ENCODE measurements at regions not wholly inside any gene's neighbourhood (a gene's known extent, or its start where the extent isn't known, plus 50 kb on each side); places are given as distances from the start of the nearest gene placed in this dataset.

DNA sequence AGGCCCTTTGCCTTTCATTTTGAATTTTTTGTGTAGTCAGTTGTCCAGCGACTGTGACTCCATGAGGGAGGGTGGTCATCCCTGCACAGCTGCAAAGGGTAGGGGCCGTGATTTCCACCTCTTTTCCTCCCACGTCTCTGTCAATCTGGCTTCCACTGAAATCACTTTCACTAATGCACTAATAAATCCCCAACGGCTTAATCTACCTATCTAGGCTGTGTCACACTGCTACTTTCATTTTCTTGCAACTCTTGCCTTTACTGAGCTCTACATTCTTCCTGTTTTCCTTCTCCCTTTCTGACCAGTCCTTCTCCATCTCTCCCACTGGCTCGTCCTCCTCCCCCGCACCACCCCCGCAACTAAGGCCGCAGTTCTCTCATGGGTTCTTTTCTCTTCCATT is 212.3 kb upstream of the FOXN3 start:
- H3K79me2 ChIP-seq (ENCODE audit: control insufficient read depth, insufficient read depth, low read length, unreplicated experiment) = no peaks in the 10 kb centered on the region
- H3K4me1 ChIP-seq (ENCODE audit: control insufficient read depth, insufficient read depth, low read length, unreplicated experiment) = peaks cover 17% of the 10 kb centered on the region
- H3K27me3 ChIP-seq (ENCODE audit: insufficient read depth, low read length) = no peaks in the 10 kb centered on the region
- H3K4me3 ChIP-seq (ENCODE audit: low read depth, low read length) = no peak overlapping the region
- H3K27ac ChIP-seq (ENCODE audit: low read depth, low read length) = no peak overlapping the region
- no peaks in the 10 kb centered on the region for H3K36me3 ChIP-seq (ENCODE audit: insufficient read depth, low read length)
- no peak overlapping the region for H2AFZ ChIP-seq (ENCODE audit: low read length, unreplicated experiment)

GRCh38 chr14:89628521-89628920 is 211.5 kb upstream of the FOXN3 start:
- H3K4me3 ChIP-seq (ENCODE audit: low read depth, low read length) = no peak overlapping the region
- no peaks in the 10 kb centered on the region for H3K79me2 ChIP-seq (ENCODE audit: control insufficient read depth, insufficient read depth, low read length, unreplicated experiment)
- peaks cover 17% of the 10 kb centered on the region for H3K4me1 ChIP-seq (ENCODE audit: control insufficient read depth, insufficient read depth, low read length, unreplicated experiment)
- no peak overlapping the region for H3K27ac ChIP-seq (ENCODE audit: low read depth, low read length)
- H3K36me3 ChIP-seq (ENCODE audit: insufficient read depth, low read length) = no peaks in the 10 kb centered on the region
- no peak overlapping the region for H2AFZ ChIP-seq (ENCODE audit: low read length, unreplicated experiment)
- H3K27me3 ChIP-seq (ENCODE audit: insufficient read depth, low read length) = no peaks in the 10 kb centered on the region

GRCh38 chr14:89626233-89626806 is 209.3 kb upstream of the FOXN3 start:
- Histone ChIP-seq H3K27ac (ENCODE audit: low read depth, low read length) (no peak overlapping the region), H3K4me1 (ENCODE audit: control insufficient read depth, insufficient read depth, low read length, unreplicated experiment) (peaks cover 12% of the 10 kb centered on the region), H3K36me3 (ENCODE audit: insufficient read depth, low read length) (no peaks in the 10 kb centered on the region), H3K79me2 (ENCODE audit: control insufficient read depth, insufficient read depth, low read length, unreplicated experiment) (no peaks in the 10 kb centered on the region), H3K27me3 (ENCODE audit: insufficient read depth, low read length) (no peaks in the 10 kb centered on the region), H3K4me3 (ENCODE audit: low read depth, low read length) (no peak overlapping the region), H2AFZ (ENCODE audit: low read length, unreplicated experiment) (no peak overlapping the region)

GRCh38 chr14:89625731-89626232 is 208.7 kb upstream of the FOXN3 start:
- H3K4me1 ChIP-seq (ENCODE audit: control insufficient read depth, insufficient read depth, low read length, unreplicated experiment) = peaks cover 7% of the 10 kb centered on the region
- H3K27ac ChIP-seq (ENCODE audit: low read depth, low read length) = no peak overlapping the region
- H3K79me2 ChIP-seq (ENCODE audit: control insufficient read depth, insufficient read depth, low read length, unreplicated experiment) = no peaks in the 10 kb centered on the region
- H3K36me3 ChIP-seq (ENCODE audit: insufficient read depth, low read length) = no peaks in the 10 kb centered on the region
- no peak overlapping the region for H3K4me3 ChIP-seq (ENCODE audit: low read depth, low read length)
- no peak overlapping the region for H2AFZ ChIP-seq (ENCODE audit: low read length, unreplicated experiment)
- no peaks in the 10 kb centered on the region for H3K27me3 ChIP-seq (ENCODE audit: insufficient read depth, low read length)

- Histone ChIP-seq H3K79me2 (ENCODE audit: control insufficient read depth, insufficient read depth, low read length, unreplicated experiment) (no peaks in the 10 kb centered on the region), H3K27ac (ENCODE audit: low read depth, low read length) (no peak overlapping the region), H2AFZ (ENCODE audit: low read length, unreplicated experiment) (no peak overlapping the region), H3K27me3 (ENCODE audit: insufficient read depth, low read length) (no peaks in the 10 kb centered on the region), H3K4me3 (ENCODE audit: low read depth, low read length) (no peak overlapping the region), H3K4me1 (ENCODE audit: control insufficient read depth, insufficient read depth, low read length, unreplicated experiment) (peaks cover 2% of the 10 kb centered on the region), H3K36me3 (ENCODE audit: insufficient read depth, low read length) (no peaks in the 10 kb centered on the region)
Observed at GRCh38 chr14:89625244-89625713, 208.2 kb upstream of the FOXN3 start.

GRCh38 chr14:89624500-89625156 is 207.6 kb upstream of the FOXN3 start:
- Histone ChIP-seq H3K79me2 (ENCODE audit: control insufficient read depth, insufficient read depth, low read length, unreplicated experiment) (no peaks in the 10 kb centered on the region), H3K4me1 (ENCODE audit: control insufficient read depth, insufficient read depth, low read length, unreplicated experiment) (peaks cover 5% of the 10 kb centered on the region), H3K36me3 (ENCODE audit: insufficient read depth, low read length) (no peaks in the 10 kb centered on the region), H3K27ac (ENCODE audit: low read depth, low read length) (no peak overlapping the region), H3K4me3 (ENCODE audit: low read depth, low read length) (no peak overlapping the region), H2AFZ (ENCODE audit: low read length, unreplicated experiment) (no peak overlapping the region), H3K27me3 (ENCODE audit: insufficient read depth, low read length) (no peaks in the 10 kb centered on the region)

- Histone ChIP-seq H3K4me3 (ENCODE audit: low read depth, low read length) (no peak overlapping the region), H2AFZ (ENCODE audit: low read length, unreplicated experiment) (no peak overlapping the region), H3K36me3 (ENCODE audit: insufficient read depth, low read length) (no peaks in the 10 kb centered on the region), H3K79me2 (ENCODE audit: control insufficient read depth, insufficient read depth, low read length, unreplicated experiment) (peaks cover 10% of the 10 kb centered on the region), H3K4me1 (ENCODE audit: control insufficient read depth, insufficient read depth, low read length, unreplicated experiment) (peaks cover 9% of the 10 kb centered on the region), H3K27ac (ENCODE audit: low read depth, low read length) (no peak overlapping the region), H3K27me3 (ENCODE audit: insufficient read depth, low read length) (no peaks in the 10 kb centered on the region)
Observed at GRCh38 chr14:89621791-89622638, 205.0 kb upstream of the FOXN3 start.

DNA sequence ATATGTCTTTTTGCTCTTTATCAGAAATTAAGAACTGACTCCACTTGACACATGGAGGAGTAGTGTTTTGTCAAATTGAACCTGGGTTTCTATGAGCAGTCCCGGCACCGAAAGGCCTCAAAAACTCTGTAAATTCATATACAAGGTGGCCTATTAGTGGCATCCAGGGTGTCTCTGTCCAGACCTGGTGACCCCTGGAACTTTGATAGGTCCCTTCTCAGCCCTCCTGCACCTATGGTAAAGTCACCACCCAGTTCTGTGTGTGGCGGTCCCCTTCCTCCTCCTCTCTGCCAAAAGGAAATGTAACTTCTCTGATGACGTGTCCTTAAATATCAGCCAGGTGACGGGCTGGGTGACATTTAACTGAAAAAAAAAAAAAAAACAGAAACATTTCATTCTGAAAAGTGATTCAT is 204.0 kb upstream of the FOXN3 start:
- no peaks in the 10 kb centered on the region for H3K27me3 ChIP-seq (ENCODE audit: insufficient read depth, low read length)
- H2AFZ ChIP-seq (ENCODE audit: low read length, unreplicated experiment) = no peak overlapping the region
- H3K4me3 ChIP-seq (ENCODE audit: low read depth, low read length) = no peak overlapping the region
- H3K4me1 ChIP-seq (ENCODE audit: control insufficient read depth, insufficient read depth, low read length, unreplicated experiment) = peaks cover 15% of the 10 kb centered on the region
- peaks cover 19% of the 10 kb centered on the region for H3K79me2 ChIP-seq (ENCODE audit: control insufficient read depth, insufficient read depth, low read length, unreplicated experiment)
- no peak overlapping the region for H3K27ac ChIP-seq (ENCODE audit: low read depth, low read length)
- H3K36me3 ChIP-seq (ENCODE audit: insufficient read depth, low read length) = no peaks in the 10 kb centered on the region

DNA sequence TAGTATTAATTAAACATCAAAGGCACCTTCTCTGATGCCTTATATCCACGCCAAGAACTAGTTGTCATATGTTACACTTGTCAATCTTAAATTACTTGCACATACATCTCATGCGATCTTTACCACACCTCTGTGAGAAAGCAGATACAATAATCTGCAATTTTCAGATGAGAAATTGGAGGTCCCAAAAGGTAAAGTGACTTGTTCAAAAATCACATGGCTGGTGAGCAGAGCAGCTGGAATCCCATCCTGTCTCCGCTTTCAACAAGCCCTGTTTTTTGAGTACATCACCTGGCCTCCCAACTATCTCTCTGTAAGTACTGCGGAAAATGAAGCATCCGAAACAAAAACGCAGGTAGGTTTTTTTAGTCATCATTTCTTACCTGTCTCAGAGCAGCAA is 203.4 kb upstream of the FOXN3 start:
- Histone ChIP-seq H3K4me3 (ENCODE audit: low read depth, low read length) (no peak overlapping the region), H3K27me3 (ENCODE audit: insufficient read depth, low read length) (no peaks in the 10 kb centered on the region), H3K79me2 (ENCODE audit: control insufficient read depth, insufficient read depth, low read length, unreplicated experiment) (peaks cover 24% of the 10 kb centered on the region), H3K4me1 (ENCODE audit: control insufficient read depth, insufficient read depth, low read length, unreplicated experiment) (peaks cover 17% of the 10 kb centered on the region), H3K27ac (ENCODE audit: low read depth, low read length) (no peak overlapping the region), H3K36me3 (ENCODE audit: insufficient read depth, low read length) (no peaks in the 10 kb centered on the region), H2AFZ (ENCODE audit: low read length, unreplicated experiment) (peak overlapping the region; percentile 9)

GRCh38 chr14:89619596-89619995 is 202.6 kb upstream of the FOXN3 start:
- Histone ChIP-seq H3K4me3 (ENCODE audit: low read depth, low read length) (peak overlapping the region; percentile 86), H3K4me1 (ENCODE audit: control insufficient read depth, insufficient read depth, low read length, unreplicated experiment) (peaks cover 24% of the 10 kb centered on the region), H3K27ac (ENCODE audit: low read depth, low read length) (no peak overlapping the region; the same call in 1 of the 2 replicates), H3K27me3 (ENCODE audit: insufficient read depth, low read length) (no peaks in the 10 kb centered on the region), H2AFZ (ENCODE audit: low read length, unreplicated experiment) (peak overlapping the region; percentile 66), H3K79me2 (ENCODE audit: control insufficient read depth, insufficient read depth, low read length, unreplicated experiment) (peaks cover 31% of the 10 kb centered on the region), H3K36me3 (ENCODE audit: insufficient read depth, low read length) (no peaks in the 10 kb centered on the region)

All from ACC112 (cell line).